PC-3 (cell line): ENCODE measurements at regions not wholly inside any gene's neighbourhood (a gene's known extent, or its start where the extent isn't known, plus 50 kb on each side); places are given as distances from the start of the nearest gene placed in this dataset.

Experiments used
- CTCF ChIP-seq: fragments of 300-600 bp; sonication (generic); conservative IDR thresholded peaks from 2 replicates; pipeline ENCODE4 v1.5.1; 2017; ENCODE audit warnings: antibody characterized with exemption, low read depth, mild to moderate bottlenecking, low read length
- EZH2 ChIP-seq: fragments of 300-600 bp; sonication (generic); IDR thresholded peaks from one replicate; pipeline ENCODE4 v1.6.1; 2017; ENCODE audit warnings: antibody characterized with exemption, mild to moderate bottlenecking, low read length; ENCODE audit not compliant: unreplicated experiment
- EZH2phosphoT487 ChIP-seq: fragments of 300-600 bp; sonication (generic); IDR thresholded peaks from 2 replicates; pipeline ENCODE4 v1.6.1; 2018; ENCODE audit warnings: mild to moderate bottlenecking, antibody characterized with exemption, low read length, borderline replicate concordance

- TF ChIP-seq CTCF (no peak), EZH2 (no peak), EZH2phosphoT487 (no peak)
These were observed 274.5 kb downstream of the INHBA start for GRCh38 chr7:41428381-41428780.
